ENCODE measurements at regions not wholly inside any gene's neighbourhood (a gene's known extent, or its start where the extent isn't known, plus 50 kb on each side); places are given as distances from the start of the nearest gene placed in this dataset.

DNA sequence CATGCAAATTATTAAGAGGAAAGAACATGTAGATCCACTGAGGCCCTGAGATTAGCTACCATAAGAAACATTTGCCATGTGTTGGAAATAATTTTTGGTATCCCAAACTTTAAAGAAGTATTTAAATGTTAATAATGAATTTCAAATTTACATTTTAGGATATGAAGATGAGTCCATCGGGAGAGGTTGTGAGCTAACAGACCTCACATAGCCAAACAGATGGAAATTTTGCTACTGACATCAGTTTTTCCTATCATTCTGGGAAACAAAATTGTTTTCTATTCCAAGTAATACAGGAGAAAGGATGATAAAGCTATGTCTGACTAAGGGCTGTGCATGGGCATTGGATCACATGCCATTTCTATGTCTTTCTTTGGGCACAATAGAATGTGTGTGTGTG is 809.6 kb downstream of the TENT5A start:
- no peak for FAIRE-seq
- Histone ChIP-seq H3K27ac (no peak overlapping the region), H3K4me2 (no peak overlapping the region), H3K4me1 (no peaks in the 10 kb centered on the region), H3K9me3 (no peaks in the 10 kb centered on the region), H3K4me3 (no peak overlapping the region)
- TF ChIP-seq EP300 (IDR thresholded peaks at IDR 0.05): no peak
- TF ChIP-seq MAFK (IDR thresholded peaks at IDR 0.05; ENCODE audit: partially characterized antibody): no peak
- no peak for TF ChIP-seq KDM5A (IDR thresholded peaks at IDR 0.05)
- TF ChIP-seq, protein P1, sequence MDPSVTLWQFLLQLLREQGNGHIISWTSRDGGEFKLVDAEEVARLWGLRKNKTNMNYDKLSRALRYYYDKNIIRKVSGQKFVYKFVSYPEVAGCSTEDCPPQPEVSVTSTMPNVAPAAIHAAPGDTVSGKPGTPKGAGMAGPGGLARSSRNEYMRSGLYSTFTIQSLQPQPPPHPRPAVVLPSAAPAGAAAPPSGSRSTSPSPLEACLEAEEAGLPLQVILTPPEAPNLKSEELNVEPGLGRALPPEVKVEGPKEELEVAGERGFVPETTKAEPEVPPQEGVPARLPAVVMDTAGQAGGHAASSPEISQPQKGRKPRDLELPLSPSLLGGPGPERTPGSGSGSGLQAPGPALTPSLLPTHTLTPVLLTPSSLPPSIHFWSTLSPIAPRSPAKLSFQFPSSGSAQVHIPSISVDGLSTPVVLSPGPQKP (IDR thresholded peaks at IDR 0.05; ENCODE audit: low read depth, low read length): no peak
- TF ChIP-seq MYC (IDR thresholded peaks at IDR 0.05; ENCODE audit: borderline replicate concordance, low read length): no peak
- no peak for TF ChIP-seq CHD2 (IDR thresholded peaks at IDR 0.05; ENCODE audit: low read length, partially characterized antibody)
- no peak for TF ChIP-seq HDAC2 (IDR thresholded peaks at IDR 0.05)
- TF ChIP-seq PHF8 (IDR thresholded peaks at IDR 0.05; ENCODE audit: borderline replicate concordance, low read depth): no peak
- no peak for TF ChIP-seq CBX8 (IDR thresholded peaks at IDR 0.05)
- no peak for TF ChIP-seq JUN (IDR thresholded peaks at IDR 0.05)
- no peak for TF ChIP-seq RARB (CRISPR knock-in tag; IDR thresholded peaks at IDR 0.05)
- TF ChIP-seq RNF2 (IDR thresholded peaks at IDR 0.05; ENCODE audit: borderline replicate concordance, low read depth): no peak
- TF ChIP-seq GATA3 (IDR thresholded peaks at IDR 0.05; ENCODE audit: borderline replicate concordance): no peak
- TF ChIP-seq FOSB (CRISPR knock-in tag; IDR thresholded peaks at IDR 0.05): no peak
- TF ChIP-seq ZNF302 (CRISPR knock-in tag; IDR thresholded peaks at IDR 0.05): no peak
- no peak for TF ChIP-seq POLR2AphosphoS2 (conservative IDR thresholded peaks at IDR 0.05; ENCODE audit: low read length)
- TF ChIP-seq ESRRA (IDR thresholded peaks at IDR 0.05; ENCODE audit: borderline replicate concordance, low read length): no peak
- no peak for TF ChIP-seq HEYL (CRISPR knock-in tag; IDR thresholded peaks at IDR 0.05)
- TF ChIP-seq FOSL2 (IDR thresholded peaks at IDR 0.05): no peak
- no peak for TF ChIP-seq FOSL2 (CRISPR knock-in tag; IDR thresholded peaks at IDR 0.05)
- ATAC-seq: no peak
- 22% methylated on average over 1 of the region's 1 CpG for WGBS (ENCODE audit: missing lambda C conversion rate)
- no peak for DNase-seq (ENCODE audit: low read depth in 1 of 2, low spot score in 1 of 2)
- ChIA-PET POLR2A (no interaction called here), CTCF (no interaction called here)

DNA sequence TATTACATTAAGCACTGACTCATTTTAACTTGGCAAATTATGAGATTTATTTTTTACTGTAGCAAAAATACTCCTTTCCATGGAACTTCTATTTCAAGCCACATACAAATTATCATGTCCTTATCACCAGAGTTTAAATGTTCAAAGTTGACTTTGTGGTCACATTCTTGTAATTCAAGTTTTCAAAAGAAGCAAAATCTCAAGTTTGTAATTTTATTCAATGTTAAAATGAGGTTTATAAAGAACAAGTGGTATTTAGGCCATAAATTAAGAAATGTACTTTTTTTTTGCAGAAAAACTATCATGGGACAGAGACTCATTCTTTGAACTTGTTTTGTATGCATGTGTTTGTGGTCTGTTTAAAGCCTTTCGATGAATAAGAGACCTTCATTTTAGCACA is 811.5 kb downstream of the TENT5A start:
- Histone ChIP-seq H3K4me3 (no peak overlapping the region), H3K9me3 (no peaks in the 10 kb centered on the region), H3K4me2 (no peak overlapping the region), H3K4me1 (no peaks in the 10 kb centered on the region), H3K27ac (no peak overlapping the region)
- no peak for DNase-seq (ENCODE audit: low read depth in 1 of 2, low spot score in 1 of 2)
- 36% methylated on average over 1 of the region's 1 CpG for WGBS (ENCODE audit: missing lambda C conversion rate)
- ATAC-seq: no peak
- no peak for TF ChIP-seq BHLHE40 (IDR thresholded peaks at IDR 0.05; ENCODE audit: low read depth, low read length)
- TF ChIP-seq, protein P2, sequence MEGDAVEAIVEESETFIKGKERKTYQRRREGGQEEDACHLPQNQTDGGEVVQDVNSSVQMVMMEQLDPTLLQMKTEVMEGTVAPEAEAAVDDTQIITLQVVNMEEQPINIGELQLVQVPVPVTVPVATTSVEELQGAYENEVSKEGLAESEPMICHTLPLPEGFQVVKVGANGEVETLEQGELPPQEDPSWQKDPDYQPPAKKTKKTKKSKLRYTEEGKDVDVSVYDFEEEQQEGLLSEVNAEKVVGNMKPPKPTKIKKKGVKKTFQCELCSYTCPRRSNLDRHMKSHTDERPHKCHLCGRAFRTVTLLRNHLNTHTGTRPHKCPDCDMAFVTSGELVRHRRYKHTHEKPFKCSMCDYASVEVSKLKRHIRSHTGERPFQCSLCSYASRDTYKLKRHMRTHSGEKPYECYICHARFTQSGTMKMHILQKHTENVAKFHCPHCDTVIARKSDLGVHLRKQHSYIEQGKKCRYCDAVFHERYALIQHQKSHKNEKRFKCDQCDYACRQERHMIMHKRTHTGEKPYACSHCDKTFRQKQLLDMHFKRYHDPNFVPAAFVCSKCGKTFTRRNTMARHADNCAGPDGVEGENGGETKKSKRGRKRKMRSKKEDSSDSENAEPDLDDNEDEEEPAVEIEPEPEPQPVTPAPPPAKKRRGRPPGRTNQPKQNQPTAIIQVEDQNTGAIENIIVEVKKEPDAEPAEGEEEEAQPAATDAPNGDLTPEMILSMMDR (IDR thresholded peaks at IDR 0.05): no peak
- TF ChIP-seq FOSL2 (IDR thresholded peaks at IDR 0.05): no peak
- TF ChIP-seq FOSL2 (CRISPR knock-in tag; IDR thresholded peaks at IDR 0.05): no peak
- TF ChIP-seq, protein P3, sequence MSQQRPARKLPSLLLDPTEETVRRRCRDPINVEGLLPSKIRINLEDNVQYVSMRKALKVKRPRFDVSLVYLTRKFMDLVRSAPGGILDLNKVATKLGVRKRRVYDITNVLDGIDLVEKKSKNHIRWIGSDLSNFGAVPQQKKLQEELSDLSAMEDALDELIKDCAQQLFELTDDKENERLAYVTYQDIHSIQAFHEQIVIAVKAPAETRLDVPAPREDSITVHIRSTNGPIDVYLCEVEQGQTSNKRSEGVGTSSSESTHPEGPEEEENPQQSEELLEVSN (IDR thresholded peaks at IDR 0.05; ENCODE audit: borderline replicate concordance, low read depth): no peak
- no peak for TF ChIP-seq EHMT2 (IDR thresholded peaks at IDR 0.05; ENCODE audit: low read depth)
- no peak for TF ChIP-seq FOSB (CRISPR knock-in tag; IDR thresholded peaks at IDR 0.05)
- TF ChIP-seq MAZ (IDR thresholded peaks at IDR 0.05; ENCODE audit: borderline replicate concordance, low read depth, low read length): no peak
- TF ChIP-seq CBX8 (IDR thresholded peaks at IDR 0.05): no peak
- TF ChIP-seq ZSCAN20 (CRISPR knock-in tag; IDR thresholded peaks at IDR 0.05): no peak
- TF ChIP-seq, protein P4, sequence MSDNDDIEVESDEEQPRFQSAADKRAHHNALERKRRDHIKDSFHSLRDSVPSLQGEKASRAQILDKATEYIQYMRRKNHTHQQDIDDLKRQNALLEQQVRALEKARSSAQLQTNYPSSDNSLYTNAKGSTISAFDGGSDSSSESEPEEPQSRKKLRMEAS (IDR thresholded peaks at IDR 0.05): no peak
- TF ChIP-seq ZFP36 (IDR thresholded peaks at IDR 0.05; ENCODE audit: borderline replicate concordance, partially characterized antibody): no peak
- TF ChIP-seq, protein P5, sequence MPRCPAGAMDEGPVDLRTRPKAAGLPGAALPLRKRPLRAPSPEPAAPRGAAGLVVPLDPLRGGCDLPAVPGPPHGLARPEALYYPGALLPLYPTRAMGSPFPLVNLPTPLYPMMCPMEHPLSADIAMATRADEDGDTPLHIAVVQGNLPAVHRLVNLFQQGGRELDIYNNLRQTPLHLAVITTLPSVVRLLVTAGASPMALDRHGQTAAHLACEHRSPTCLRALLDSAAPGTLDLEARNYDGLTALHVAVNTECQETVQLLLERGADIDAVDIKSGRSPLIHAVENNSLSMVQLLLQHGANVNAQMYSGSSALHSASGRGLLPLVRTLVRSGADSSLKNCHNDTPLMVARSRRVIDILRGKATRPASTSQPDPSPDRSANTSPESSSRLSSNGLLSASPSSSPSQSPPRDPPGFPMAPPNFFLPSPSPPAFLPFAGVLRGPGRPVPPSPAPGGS (IDR thresholded peaks at IDR 0.05): no peak
- no peak for TF ChIP-seq CHD2 (IDR thresholded peaks at IDR 0.05; ENCODE audit: low read length, partially characterized antibody)
- TF ChIP-seq JUNB (IDR thresholded peaks at IDR 0.05): no peak
- no peak for TF ChIP-seq RARB (CRISPR knock-in tag; IDR thresholded peaks at IDR 0.05)
- TF ChIP-seq, protein P6, sequence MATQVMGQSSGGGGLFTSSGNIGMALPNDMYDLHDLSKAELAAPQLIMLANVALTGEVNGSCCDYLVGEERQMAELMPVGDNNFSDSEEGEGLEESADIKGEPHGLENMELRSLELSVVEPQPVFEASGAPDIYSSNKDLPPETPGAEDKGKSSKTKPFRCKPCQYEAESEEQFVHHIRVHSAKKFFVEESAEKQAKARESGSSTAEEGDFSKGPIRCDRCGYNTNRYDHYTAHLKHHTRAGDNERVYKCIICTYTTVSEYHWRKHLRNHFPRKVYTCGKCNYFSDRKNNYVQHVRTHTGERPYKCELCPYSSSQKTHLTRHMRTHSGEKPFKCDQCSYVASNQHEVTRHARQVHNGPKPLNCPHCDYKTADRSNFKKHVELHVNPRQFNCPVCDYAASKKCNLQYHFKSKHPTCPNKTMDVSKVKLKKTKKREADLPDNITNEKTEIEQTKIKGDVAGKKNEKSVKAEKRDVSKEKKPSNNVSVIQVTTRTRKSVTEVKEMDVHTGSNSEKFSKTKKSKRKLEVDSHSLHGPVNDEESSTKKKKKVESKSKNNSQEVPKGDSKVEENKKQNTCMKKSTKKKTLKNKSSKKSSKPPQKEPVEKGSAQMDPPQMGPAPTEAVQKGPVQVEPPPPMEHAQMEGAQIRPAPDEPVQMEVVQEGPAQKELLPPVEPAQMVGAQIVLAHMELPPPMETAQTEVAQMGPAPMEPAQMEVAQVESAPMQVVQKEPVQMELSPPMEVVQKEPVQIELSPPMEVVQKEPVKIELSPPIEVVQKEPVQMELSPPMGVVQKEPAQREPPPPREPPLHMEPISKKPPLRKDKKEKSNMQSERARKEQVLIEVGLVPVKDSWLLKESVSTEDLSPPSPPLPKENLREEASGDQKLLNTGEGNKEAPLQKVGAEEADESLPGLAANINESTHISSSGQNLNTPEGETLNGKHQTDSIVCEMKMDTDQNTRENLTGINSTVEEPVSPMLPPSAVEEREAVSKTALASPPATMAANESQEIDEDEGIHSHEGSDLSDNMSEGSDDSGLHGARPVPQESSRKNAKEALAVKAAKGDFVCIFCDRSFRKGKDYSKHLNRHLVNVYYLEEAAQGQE (IDR thresholded peaks at IDR 0.05): no peak
- POLR2A ChIA-PET: no interaction called here
- no peak for FAIRE-seq
- CTCF ChIA-PET: no interaction called here
